IPS-15b (cell line): ENCODE measurements at regions not wholly inside any gene's neighbourhood (a gene's known extent, or its start where the extent isn't known, plus 50 kb on each side); places are given as distances from the start of the nearest gene placed in this dataset.
"Not testable (repeated sequence)": the region's sequence is repeated elsewhere in the genome, so short reads cannot be mapped to it uniquely, and the experiment has no call there.

Experiments
- H3K27me3 ChIP-seq: one replicate; pipeline ENCODE4 v1.6.1; 2013; ENCODE audit warnings: low read length; ENCODE audit not compliant: control insufficient read depth, insufficient read depth
- H3K36me3 ChIP-seq: one replicate; pipeline ENCODE4 v1.6.1; 2013; ENCODE audit warnings: low read length; ENCODE audit not compliant: control insufficient read depth, insufficient read depth
- H3K4me1 ChIP-seq: one replicate; pipeline ENCODE4 v1.6.1; 2013; ENCODE audit warnings: mild to moderate bottlenecking, low read length; ENCODE audit not compliant: control insufficient read depth, insufficient read depth
- H3K4me3 ChIP-seq: one replicate; pipeline ENCODE4 v1.5.1; 2013; ENCODE audit warnings: low read depth, low read length
- H3K9ac ChIP-seq: one replicate; pipeline ENCODE4 v1.6.1; 2013; ENCODE audit warnings: low read depth, mild to moderate bottlenecking, low read length
- H3K9me3 ChIP-seq: one replicate; pipeline ENCODE4 v1.6.1; 2013; ENCODE audit warnings: mild to moderate bottlenecking, low read length; ENCODE audit not compliant: control insufficient read depth, insufficient read depth

DNA sequence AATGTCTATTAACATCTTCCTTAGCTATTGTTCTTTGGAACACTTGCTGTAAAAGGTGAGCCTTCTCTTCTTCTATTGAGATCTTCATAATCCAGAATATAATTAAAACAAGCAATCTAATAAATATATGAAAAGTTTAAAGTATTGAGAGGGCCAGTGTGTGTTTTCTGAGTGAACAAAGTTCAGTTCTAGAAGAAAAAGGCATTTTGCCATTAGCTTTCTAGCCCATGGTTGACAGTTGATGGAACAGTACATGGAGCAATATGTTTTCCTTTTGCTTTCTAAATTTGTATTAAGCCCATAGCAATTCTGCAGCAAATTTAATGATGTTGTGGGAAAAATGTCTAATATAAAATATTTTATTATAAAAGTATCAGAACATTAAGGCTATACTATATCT, 853.0 kb downstream of the TRHDE start:
- Histone ChIP-seq H3K9me3 (no peaks in the 10 kb centered on the region), H3K27me3 (no peaks in the 10 kb centered on the region)

DNA sequence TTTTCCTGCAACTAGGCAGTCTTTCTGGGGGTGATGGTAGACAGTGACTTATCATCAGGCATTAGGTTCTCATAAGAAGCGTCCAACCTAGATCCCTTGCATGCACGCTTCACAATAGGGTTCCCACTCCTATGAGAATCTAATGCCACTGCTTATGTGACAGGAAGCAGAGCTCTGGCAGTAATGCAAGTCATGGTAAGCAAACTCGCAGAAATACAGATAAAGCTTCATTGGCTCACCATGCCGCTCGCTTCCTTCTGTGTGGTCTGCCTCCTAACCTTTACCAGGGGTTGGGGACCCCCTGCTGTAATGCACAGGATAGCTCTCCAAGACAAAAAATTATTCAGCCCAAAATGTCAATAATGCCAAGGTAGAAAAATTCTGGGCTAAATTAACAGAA, 864.2 kb downstream of the TRHDE start:
- Histone ChIP-seq H3K4me3 (no peak overlapping the region), H3K9me3 (no peaks in the 10 kb centered on the region), H3K36me3 (no peaks in the 10 kb centered on the region), H3K9ac (no peak overlapping the region), H3K27me3 (no peaks in the 10 kb centered on the region), H3K4me1 (no peaks in the 10 kb centered on the region)

More for the DNA sequence above, 853.0 kb downstream of the TRHDE start:
- no peak overlapping the region for H3K9ac ChIP-seq
- no peak overlapping the region for H3K4me3 ChIP-seq
- H3K36me3 ChIP-seq = no peaks in the 10 kb centered on the region
- H3K4me1 ChIP-seq = no peaks in the 10 kb centered on the region

DNA sequence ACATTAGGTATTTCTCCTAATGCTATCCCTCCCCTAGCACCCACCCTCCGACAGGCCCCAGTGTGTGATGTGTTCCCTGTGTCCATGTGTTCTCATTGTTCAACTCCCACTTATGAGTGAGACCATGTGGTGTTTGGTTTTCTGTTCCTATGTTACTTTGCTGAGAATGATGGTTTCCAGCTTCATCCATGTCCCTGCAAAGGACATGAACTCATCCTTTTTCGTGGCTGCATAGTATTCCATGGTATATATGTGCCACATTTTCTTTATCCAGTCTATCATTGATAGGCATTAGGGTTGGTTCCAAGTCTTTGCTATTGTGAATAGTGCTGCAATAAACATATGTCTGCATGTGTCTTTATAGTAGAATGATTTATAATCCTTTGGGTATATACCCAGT, 867.5 kb downstream of the TRHDE start:
- not testable (repeated sequence) for H3K4me1 ChIP-seq, H3K4me3 ChIP-seq, H3K9me3 ChIP-seq, H3K9ac ChIP-seq, H3K27me3 ChIP-seq, H3K36me3 ChIP-seq

DNA sequence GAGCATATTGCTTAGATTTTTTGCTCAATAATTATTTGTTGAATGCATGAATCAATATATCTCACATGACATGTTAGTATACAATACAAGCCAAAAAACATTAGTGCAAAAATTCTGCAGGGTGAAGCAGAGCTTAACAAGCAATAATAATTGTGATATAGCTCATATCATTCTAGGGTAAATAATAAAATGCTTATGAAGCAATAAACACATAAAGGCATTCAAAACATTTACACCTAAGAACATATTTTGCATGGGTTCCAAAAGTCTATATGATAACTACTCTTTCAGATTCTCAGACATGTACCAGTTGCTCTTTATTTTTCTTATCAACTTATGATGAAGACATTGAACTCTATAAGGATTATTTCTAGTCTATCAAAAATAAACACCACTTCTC, 886.2 kb downstream of the TRHDE start:
- H3K27me3 ChIP-seq = no peaks in the 10 kb centered on the region
- H3K4me1 ChIP-seq = no peaks in the 10 kb centered on the region
- H3K36me3 ChIP-seq = no peaks in the 10 kb centered on the region
- no peak overlapping the region for H3K9ac ChIP-seq
- H3K4me3 ChIP-seq = no peak overlapping the region
- H3K9me3 ChIP-seq = no peaks in the 10 kb centered on the region

DNA sequence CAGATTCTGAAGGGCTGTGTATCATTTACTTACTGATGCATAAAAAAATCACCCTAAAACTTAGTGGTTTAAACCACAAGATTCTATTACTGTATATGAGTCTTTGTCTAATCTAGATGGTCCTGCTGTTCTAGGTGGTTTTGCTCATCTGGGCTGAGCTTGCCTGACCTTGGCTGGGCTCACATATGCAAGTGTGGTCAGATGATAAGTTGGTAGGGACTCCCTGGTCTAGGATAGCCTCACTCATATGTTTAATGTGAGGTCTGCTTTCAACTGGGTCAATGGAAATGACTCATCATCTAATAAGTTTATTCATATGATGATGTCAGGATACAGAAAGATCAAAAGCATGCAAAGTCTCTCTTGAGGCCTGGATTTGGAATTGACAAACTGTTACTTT, 887.8 kb downstream of the TRHDE start:
- peaks cover 3% of the 10 kb centered on the region for H3K4me1 ChIP-seq
- no peaks in the 10 kb centered on the region for H3K27me3 ChIP-seq
- no peak overlapping the region for H3K4me3 ChIP-seq
- no peak overlapping the region for H3K9ac ChIP-seq
- H3K36me3 ChIP-seq = no peaks in the 10 kb centered on the region
- H3K9me3 ChIP-seq = no peaks in the 10 kb centered on the region

DNA sequence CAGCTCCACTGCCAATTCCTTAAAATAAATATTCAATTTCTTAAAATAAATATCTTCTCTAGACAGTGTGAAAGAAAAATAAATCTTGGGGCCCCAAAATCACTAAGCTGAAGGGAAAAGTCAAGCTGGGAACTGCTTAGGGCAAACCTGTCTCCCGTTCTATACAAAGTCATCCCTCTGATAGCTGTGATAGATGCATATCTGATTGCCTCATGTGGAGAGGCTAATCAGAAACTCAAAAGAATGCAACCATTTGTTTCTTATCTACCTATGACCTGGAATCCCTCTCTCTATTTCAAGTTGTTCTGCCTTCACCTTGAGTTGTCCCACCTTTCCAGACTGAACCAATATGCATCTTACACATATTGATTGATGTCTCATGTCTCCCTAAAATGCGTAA, 889.8 kb downstream of the TRHDE start:
- Histone ChIP-seq H3K4me3 (no peak overlapping the region), H3K9ac (no peak overlapping the region), H3K36me3 (no peaks in the 10 kb centered on the region), H3K27me3 (no peaks in the 10 kb centered on the region), H3K4me1 (peaks cover 5% of the 10 kb centered on the region), H3K9me3 (no peaks in the 10 kb centered on the region)

DNA sequence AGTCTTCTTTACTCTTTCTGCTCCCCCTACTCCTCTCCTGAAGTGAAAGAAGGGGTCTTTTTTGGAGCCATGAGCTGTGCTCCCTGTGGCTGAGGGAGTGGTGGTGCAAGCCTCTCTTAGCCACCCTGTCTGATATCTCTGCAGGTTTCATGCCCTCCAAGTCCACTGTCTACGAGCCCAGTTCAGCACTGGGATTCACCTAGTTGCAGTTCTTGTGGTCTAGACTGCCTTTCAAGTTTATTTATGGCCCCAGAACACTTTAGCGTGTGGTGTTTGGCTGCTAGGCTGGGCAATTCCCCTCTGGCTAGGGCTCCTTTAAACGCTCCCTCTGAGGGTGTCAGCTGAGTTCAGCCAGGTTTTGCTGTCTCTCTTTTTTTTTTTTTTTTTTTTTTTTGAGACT, 908.6 kb downstream of the TRHDE start:
- H3K4me3 ChIP-seq = no peak overlapping the region
- no peaks in the 10 kb centered on the region for H3K27me3 ChIP-seq
- H3K9me3 ChIP-seq = peaks cover 4% of the 10 kb centered on the region
- H3K9ac ChIP-seq = no peak overlapping the region
- no peaks in the 10 kb centered on the region for H3K36me3 ChIP-seq
- no peaks in the 10 kb centered on the region for H3K4me1 ChIP-seq

DNA sequence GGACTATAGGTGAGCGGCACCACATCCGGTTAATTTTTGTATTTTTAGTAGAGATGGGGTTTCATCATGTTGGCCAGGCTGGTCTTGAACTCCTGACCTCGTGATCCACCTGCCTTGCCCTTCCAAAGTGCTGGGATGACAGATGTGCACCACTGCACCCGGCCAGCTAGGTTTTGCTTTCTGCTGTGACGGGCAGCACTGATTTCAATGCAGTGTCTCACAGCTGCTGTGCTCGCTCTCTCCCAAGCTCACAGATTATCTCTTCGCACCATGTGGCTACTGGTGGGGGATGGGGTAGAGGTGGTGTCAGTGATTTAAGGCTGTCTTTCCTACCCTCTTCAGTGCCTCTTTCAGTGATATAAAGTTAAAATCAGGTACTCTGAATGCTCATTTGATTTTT, 909.1 kb downstream of the TRHDE start:
- Histone ChIP-seq H3K9ac (no peak overlapping the region), H3K4me3 (no peak overlapping the region), H3K4me1 (no peaks in the 10 kb centered on the region), H3K9me3 (peaks cover 4% of the 10 kb centered on the region), H3K36me3 (no peaks in the 10 kb centered on the region), H3K27me3 (no peaks in the 10 kb centered on the region)

DNA sequence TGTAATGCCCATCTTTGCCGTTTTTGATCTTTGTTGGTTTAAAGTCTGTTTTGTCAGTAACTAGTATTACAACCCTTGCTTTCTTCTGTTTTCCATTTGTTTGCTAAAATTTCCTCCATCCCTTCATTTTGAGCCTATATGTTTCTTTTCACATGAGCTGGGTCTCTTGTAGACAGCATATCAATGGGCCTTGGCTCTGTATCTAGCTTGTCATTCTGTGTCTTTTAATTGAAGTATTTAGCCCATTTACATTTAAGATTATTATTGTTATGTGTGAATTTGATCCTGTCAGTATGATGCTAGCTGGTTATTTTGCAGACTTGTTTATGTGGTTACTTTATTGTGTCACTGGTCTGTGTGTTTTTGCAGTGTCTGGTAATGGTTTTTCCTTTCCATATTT, 913.2 kb downstream of the TRHDE start:
- no peak overlapping the region for H3K4me3 ChIP-seq
- no peak overlapping the region for H3K9ac ChIP-seq
- H3K4me1 ChIP-seq = no peaks in the 10 kb centered on the region
- no peaks in the 10 kb centered on the region for H3K36me3 ChIP-seq
- H3K27me3 ChIP-seq = no peaks in the 10 kb centered on the region
- H3K9me3 ChIP-seq = peaks cover 4% of the 10 kb centered on the region

DNA sequence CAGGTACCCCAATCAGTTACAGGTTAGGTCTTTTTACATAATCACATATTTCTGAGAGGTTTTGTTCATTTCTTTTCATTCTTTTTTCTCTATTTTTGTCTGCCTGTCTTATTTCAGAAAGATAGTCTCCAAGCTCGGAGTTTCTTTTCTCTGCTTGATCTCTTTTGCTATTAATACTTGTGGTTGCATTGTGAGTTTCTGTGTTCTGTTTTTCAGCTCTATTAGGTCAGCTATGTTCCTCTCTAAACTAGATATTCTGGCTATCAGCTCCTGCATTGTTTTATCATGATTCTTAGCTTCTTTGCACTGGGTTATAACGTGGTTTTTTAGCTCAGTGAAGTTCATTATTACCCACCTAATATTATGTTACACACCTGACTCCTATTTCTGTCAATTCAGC, 914.1 kb downstream of the TRHDE start:
- Histone ChIP-seq H3K36me3 (no peaks in the 10 kb centered on the region), H3K27me3 (no peaks in the 10 kb centered on the region), H3K4me3 (no peak overlapping the region), H3K4me1 (no peaks in the 10 kb centered on the region), H3K9ac (no peak overlapping the region), H3K9me3 (peaks cover 4% of the 10 kb centered on the region)

DNA sequence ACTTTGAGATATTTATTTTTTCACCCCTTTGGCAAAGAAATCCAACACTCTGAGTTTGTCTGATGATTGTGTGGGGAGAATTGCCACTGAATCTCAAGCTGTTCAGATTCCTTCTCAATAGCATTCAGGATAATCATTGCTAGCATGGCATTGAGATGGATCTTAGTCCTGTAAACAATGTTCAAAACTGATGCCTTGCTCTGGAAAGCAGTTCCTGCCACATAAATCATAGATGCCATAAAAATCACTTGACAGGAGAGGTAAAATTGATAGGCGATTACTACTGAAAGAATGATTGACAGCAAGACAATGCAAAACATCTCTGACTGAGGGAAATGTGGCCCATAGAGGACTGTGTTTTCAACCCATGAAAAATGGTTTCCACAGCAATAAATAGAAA, 915.6 kb downstream of the TRHDE start:
- Histone ChIP-seq H3K9ac (no peak overlapping the region), H3K36me3 (no peaks in the 10 kb centered on the region), H3K27me3 (no peaks in the 10 kb centered on the region), H3K4me1 (no peaks in the 10 kb centered on the region), H3K9me3 (peaks cover 4% of the 10 kb centered on the region), H3K4me3 (no peak overlapping the region)

DNA sequence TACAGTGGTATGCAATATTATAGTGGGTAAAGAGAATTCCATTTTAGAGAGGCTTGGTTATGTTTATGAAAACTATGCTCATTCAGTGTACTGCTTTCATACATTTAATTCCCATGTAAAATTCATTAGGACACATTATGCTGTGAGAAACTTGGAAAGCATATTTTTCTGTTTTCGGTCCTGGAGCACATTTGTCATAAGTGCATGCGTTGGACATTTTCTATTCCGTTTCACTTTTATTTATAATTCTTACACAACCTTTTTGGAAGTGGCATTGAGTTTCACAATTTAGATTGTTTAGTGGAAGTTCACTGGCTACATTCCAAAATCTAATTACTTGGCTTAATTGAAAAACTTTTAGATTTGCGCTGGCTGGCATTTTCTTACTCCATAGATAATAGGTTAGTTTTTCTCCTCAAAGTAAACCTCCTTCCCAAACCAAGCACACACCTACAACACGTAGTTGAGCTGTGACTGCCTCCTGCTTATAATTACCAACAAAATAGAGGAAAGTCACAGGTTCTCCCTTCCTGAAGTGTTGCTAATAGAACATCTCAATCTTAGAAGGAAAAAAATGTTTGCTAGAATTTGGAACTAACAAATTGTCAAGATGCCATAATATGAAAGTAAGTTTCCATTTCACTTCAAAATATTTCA, 938.5 kb downstream of the TRHDE start:
- no peaks in the 10 kb centered on the region for H3K27me3 ChIP-seq
- no peak overlapping the region for H3K4me3 ChIP-seq
- no peaks in the 10 kb centered on the region for H3K4me1 ChIP-seq
- H3K9me3 ChIP-seq = no peaks in the 10 kb centered on the region
- no peak overlapping the region for H3K9ac ChIP-seq
- no peaks in the 10 kb centered on the region for H3K36me3 ChIP-seq
